OCI-LY1 (cell line): ENCODE measurements at regions not wholly inside any gene's neighbourhood (a gene's known extent, or its start where the extent isn't known, plus 50 kb on each side); places are given as distances from the start of the nearest gene placed in this dataset.

ENCODE experiments used
- H2AFZ ChIP-seq: fragments of 200-600 bp; sonication (generic), shearing (Covaris generic); 2 replicates; pipeline ENCODE4 v1.6.0; 2014; ENCODE audit warnings: antibody characterized with exemption, mild to moderate bottlenecking, low read length
- H3F3A ChIP-seq: fragments of 200-600 bp; sonication (generic), shearing (Covaris generic); 2 replicates; pipeline ENCODE4 v1.6.0; 2014; ENCODE audit warnings: mild to moderate bottlenecking, antibody characterized with exemption, low read length, moderate library complexity; ENCODE audit not compliant: insufficient read depth
- H3K27ac ChIP-seq: fragments of 200-600 bp; sonication (generic); 2 replicates; pipeline ENCODE4 v1.5.1; 2014; ENCODE audit warnings: low read length, mixed run types, mild to moderate bottlenecking, low read depth; ENCODE audit not compliant: poor library complexity, severe bottlenecking
- H3K27me3 ChIP-seq: fragments of 200-600 bp; sonication (generic); 2 replicates; pipeline ENCODE4 v1.6.0; 2014; ENCODE audit warnings: antibody characterized with exemption, mild to moderate bottlenecking, low read length, moderate library complexity; ENCODE audit not compliant: insufficient read depth
- H3K36me3 ChIP-seq: fragments of 200-600 bp; sonication (generic); 2 replicates; pipeline ENCODE4 v1.6.1; 2014; ENCODE audit warnings: mild to moderate bottlenecking, antibody characterized with exemption, low read length, moderate library complexity, mixed read lengths; ENCODE audit not compliant: insufficient read depth
- H3K4me1 ChIP-seq: fragments of 200-600 bp; sonication (generic); 2 replicates; pipeline ENCODE4 v1.5.1; 2014; ENCODE audit warnings: mild to moderate bottlenecking, low read length, moderate library complexity; ENCODE audit not compliant: insufficient read depth, severe bottlenecking
- H3K4me2 ChIP-seq: fragments of 200-600 bp; sonication (generic), shearing (Covaris generic); 2 replicates; pipeline ENCODE4 v1.6.1; 2014; ENCODE audit warnings: low read length
- H3K4me3 ChIP-seq: fragments of 200-600 bp; sonication (generic); 2 replicates; pipeline ENCODE4 v1.5.1; 2014; ENCODE audit warnings: low read length, low read depth, mild to moderate bottlenecking, mixed read lengths; ENCODE audit not compliant: poor library complexity, severe bottlenecking
- H3K79me2 ChIP-seq: fragments of 200-600 bp; shearing (Covaris generic); 2 replicates; pipeline ENCODE4 v1.6.1; 2016; ENCODE audit warnings: mixed run types, low read length, mixed read lengths; ENCODE audit not compliant: insufficient read depth
- H3K9ac ChIP-seq: fragments of 200-600 bp; sonication (generic), shearing (Covaris generic); 2 replicates; pipeline ENCODE4 v1.6.1; 2014; ENCODE audit warnings: mild to moderate bottlenecking, low read length, mixed read lengths
- H3K9me2 ChIP-seq: fragments of 200-600 bp; sonication (generic), shearing (Covaris generic); 2 replicates; pipeline ENCODE4 v1.6.1; 2014; ENCODE audit warnings: low read depth, mild to moderate bottlenecking, low read length, mixed read lengths
- H3K9me3 ChIP-seq: fragments of 200-600 bp; shearing (Covaris generic); 2 replicates; pipeline ENCODE4 v1.6.1; 2014; ENCODE audit warnings: low read length, mixed read lengths
- H4K20me1 ChIP-seq: fragments of 200-600 bp; sonication (generic), shearing (Covaris generic); 2 replicates; pipeline ENCODE4 v1.6.0; 2016; ENCODE audit warnings: mild to moderate bottlenecking, low read length; ENCODE audit not compliant: insufficient read depth
- EZH2 ChIP-seq: fragments of 200-600 bp; sonication (generic), shearing (Covaris generic); IDR thresholded peaks from 2 replicates; pipeline ENCODE4 v1.8.0; 2017; ENCODE audit warnings: borderline replicate concordance, mixed run types, mild to moderate bottlenecking, antibody characterized with exemption, low read length, moderate library complexity, mixed read lengths
- TF ChIP-seq, protein P1 (sequence below): fragments of 200-600 bp; sonication (generic), shearing (Covaris generic); IDR thresholded peaks from 2 replicates; pipeline ENCODE4 v1.5.1; 2017; ENCODE audit warnings: mild to moderate bottlenecking, antibody characterized with exemption, low read length, moderate library complexity, mixed read lengths

DNA sequence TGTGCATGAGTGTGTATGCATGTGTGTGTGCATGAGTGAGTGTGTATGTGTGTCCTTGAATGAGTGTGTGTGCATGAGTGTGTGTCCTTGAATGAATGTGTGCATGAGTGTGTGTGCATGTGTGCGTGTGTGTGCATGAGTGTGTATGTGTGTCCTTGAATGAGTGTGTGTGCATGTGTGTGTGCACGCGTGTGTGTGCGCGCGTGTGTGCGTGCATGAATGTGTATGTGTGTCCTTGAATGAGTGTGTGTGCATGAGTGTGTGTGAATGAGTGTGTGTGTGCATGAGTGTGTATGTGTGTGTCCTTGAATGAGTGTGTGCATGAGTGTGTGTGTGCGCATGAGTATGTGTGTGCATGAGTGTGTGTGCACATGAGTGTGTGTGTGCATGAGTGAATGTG lies 271.9 kb downstream of the RNF144A start:
- H3K79me2 ChIP-seq: no peaks in the 10 kb centered on the region
- no peaks in the 10 kb centered on the region for H3K36me3 ChIP-seq
- no peak overlapping the region for H3K9ac ChIP-seq
- H2AFZ ChIP-seq: no peak overlapping the region
- H3K9me3 ChIP-seq: no peaks in the 10 kb centered on the region
- TF ChIP-seq EZH2: no peak
- TF ChIP-seq, protein P1, sequence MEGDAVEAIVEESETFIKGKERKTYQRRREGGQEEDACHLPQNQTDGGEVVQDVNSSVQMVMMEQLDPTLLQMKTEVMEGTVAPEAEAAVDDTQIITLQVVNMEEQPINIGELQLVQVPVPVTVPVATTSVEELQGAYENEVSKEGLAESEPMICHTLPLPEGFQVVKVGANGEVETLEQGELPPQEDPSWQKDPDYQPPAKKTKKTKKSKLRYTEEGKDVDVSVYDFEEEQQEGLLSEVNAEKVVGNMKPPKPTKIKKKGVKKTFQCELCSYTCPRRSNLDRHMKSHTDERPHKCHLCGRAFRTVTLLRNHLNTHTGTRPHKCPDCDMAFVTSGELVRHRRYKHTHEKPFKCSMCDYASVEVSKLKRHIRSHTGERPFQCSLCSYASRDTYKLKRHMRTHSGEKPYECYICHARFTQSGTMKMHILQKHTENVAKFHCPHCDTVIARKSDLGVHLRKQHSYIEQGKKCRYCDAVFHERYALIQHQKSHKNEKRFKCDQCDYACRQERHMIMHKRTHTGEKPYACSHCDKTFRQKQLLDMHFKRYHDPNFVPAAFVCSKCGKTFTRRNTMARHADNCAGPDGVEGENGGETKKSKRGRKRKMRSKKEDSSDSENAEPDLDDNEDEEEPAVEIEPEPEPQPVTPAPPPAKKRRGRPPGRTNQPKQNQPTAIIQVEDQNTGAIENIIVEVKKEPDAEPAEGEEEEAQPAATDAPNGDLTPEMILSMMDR: no peak
- H3F3A ChIP-seq: no peaks in the 10 kb centered on the region
- H3K4me3 ChIP-seq: no peak overlapping the region
- H3K4me1 ChIP-seq: no peaks in the 10 kb centered on the region
- no peak overlapping the region for H3K27ac ChIP-seq
- no peaks in the 10 kb centered on the region for H3K27me3 ChIP-seq
- no peaks in the 10 kb centered on the region for H3K9me2 ChIP-seq
- H4K20me1 ChIP-seq: no peaks in the 10 kb centered on the region
- no peak overlapping the region for H3K4me2 ChIP-seq

DNA sequence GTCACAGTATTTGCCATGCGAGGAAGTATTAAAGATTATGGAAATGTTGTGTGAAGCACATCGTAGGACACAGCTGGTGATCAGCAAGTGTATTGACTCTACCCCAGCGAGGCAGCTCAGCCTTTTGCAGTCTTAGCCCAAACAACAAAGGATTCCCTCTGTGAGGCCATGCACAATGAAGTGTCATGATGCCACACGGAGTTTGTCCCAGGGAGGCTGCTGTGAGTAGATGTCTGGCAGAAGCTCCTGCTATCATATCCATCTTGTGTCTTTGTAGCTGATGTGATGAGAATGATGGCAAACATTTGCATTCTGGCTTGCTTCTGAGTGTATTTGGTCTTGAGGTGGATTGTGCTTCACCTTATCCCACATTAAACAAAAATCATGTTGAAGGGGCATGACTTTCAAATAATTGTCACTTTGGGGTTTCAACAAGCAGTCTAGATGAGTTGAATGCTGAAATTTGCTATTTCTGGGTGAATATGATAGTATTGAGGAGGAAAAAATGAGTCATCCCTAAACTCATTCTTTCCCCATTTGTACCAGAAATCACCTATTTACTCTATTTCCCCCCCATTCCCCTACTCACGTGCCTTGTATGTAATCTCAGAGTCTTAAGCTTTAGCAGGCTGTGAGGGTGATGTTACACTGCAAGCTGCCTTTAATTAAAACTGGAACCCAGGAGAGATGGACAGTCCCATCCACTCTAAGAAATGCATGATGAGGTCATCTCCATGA lies 273.5 kb downstream of the RNF144A start:
- Histone ChIP-seq H3K9ac (no peak overlapping the region), H4K20me1 (no peaks in the 10 kb centered on the region), H2AFZ (no peak overlapping the region), H3K4me2 (no peak overlapping the region), H3K79me2 (no peaks in the 10 kb centered on the region), H3F3A (no peaks in the 10 kb centered on the region), H3K36me3 (no peaks in the 10 kb centered on the region), H3K9me3 (no peaks in the 10 kb centered on the region), H3K27me3 (no peaks in the 10 kb centered on the region), H3K27ac (no peak overlapping the region), H3K4me1 (no peaks in the 10 kb centered on the region), H3K9me2 (no peaks in the 10 kb centered on the region), H3K4me3 (no peak overlapping the region)
- TF ChIP-seq EZH2: no peak
- TF ChIP-seq, protein P1: no peak

DNA sequence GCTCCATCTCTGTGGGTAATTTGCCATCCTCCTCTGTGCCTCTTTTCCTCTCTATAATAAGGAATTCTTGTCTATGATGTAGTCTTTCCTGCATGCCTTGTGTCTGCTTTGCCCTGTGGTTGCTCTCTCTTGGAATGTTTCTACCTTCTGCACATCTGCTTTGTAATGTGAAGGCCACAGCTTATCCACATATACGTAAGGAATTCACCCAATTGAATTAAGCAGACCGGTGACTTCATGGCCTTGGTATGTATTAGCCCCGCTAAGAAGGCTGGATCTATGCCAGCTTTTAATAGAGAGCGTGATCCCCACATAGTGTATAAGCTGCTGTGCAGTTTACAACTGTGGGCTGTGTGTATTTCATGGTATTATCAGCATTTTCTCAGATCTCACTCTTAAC lies 274.7 kb downstream of the RNF144A start:
- H3K4me3 ChIP-seq: no peak overlapping the region
- no peak for TF ChIP-seq EZH2
- TF ChIP-seq, protein P1: no peak
- H3K79me2 ChIP-seq: no peaks in the 10 kb centered on the region
- H3K27ac ChIP-seq: no peak overlapping the region
- H3K27me3 ChIP-seq: no peaks in the 10 kb centered on the region
- H3K4me1 ChIP-seq: no peaks in the 10 kb centered on the region
- no peaks in the 10 kb centered on the region for H3K36me3 ChIP-seq
- H3K9me3 ChIP-seq: no peaks in the 10 kb centered on the region
- no peak overlapping the region for H2AFZ ChIP-seq
- no peak overlapping the region for H3K4me2 ChIP-seq
- no peak overlapping the region for H3K9ac ChIP-seq
- no peaks in the 10 kb centered on the region for H3F3A ChIP-seq
- no peaks in the 10 kb centered on the region for H4K20me1 ChIP-seq
- H3K9me2 ChIP-seq: no peaks in the 10 kb centered on the region
